Right lobe of liver (tissue), 6 donors: ENCODE measurements at regions not wholly inside any gene's neighbourhood (a gene's known extent, or its start where the extent isn't known, plus 50 kb on each side); places are given as distances from the start of the nearest gene placed in this dataset.
"Not testable (repeated sequence)": the region's sequence is repeated elsewhere in the genome, so short reads cannot be mapped to it uniquely, and the experiment has no call there.

Experiments used
- ATAC-seq, 4 donors: fragments of 200-7000 bp; cut with Tn5 transposase; one replicate each; pipeline ENCODE4 v1.9.1; 2020; ENCODE audit warnings: mild to moderate bottlenecking in 4 of 4, moderate library complexity in 4 of 4
- DNase-seq, 3 donors: peaks; one replicate each; pipeline ENCODE4 v3.0.0-alpha.2; 2020
- H3K27ac ChIP-seq, 3 donors: fragments of 200-600 bp; one replicate each; pipeline ENCODE4 v1.8.0; 2022
- H3K27me3 ChIP-seq, 2 donors: fragments of 200-600 bp; one replicate each; pipeline ENCODE4 v1.8.0; 2022
- H3K36me3 ChIP-seq, 4 donors: fragments of 200-600 bp; sonication (generic) in 1 of 4; one replicate each; pipeline versions ENCODE4 v1.5.1 to v1.8.0; 2017 to 2022; ENCODE audit warnings: control low read depth in 1 of 4
- H3K4me1 ChIP-seq, 4 donors: fragments of 200-600 bp; sonication (generic) in 1 of 4; one replicate each; pipeline versions ENCODE4 v1.5.1 to v1.8.0; 2017 to 2022; ENCODE audit warnings: control low read depth in 1 of 4
- H3K4me3 ChIP-seq, 3 donors: fragments of 200-600 bp; one replicate each; pipeline ENCODE4 v1.8.0; 2022
- H3K9me3 ChIP-seq, 4 donors: fragments of 200-600 bp; sonication (generic) in 1 of 4; one replicate each; pipeline versions ENCODE4 v1.5.1 to v1.8.0; 2017 to 2022; ENCODE audit warnings: control low read depth in 1 of 4
- CTCF ChIP-seq, 4 donors: fragments of 200-600 bp in 3 of 4; fragments of 450-650 bp in 1 of 4; IDR thresholded peaks; one replicate each; pipeline versions ENCODE4 v1.5.1 to v1.8.0; 2016 to 2022; ENCODE audit warnings: antibody characterized with exemption in 4 of 4, mild to moderate bottlenecking in 2 of 4
- WGBS: methylation state at CpG from one replicate; pipeline ENCODE4 v1.1.6; 2018; ENCODE audit warnings: low coverage, low lambda C conversion rate; ENCODE audit not compliant: insufficient coverage; ENCODE audit errors: missing lambda C conversion rate; 5-methylcytosine and 5-hydroxymethylcytosine counted together
- intact Hi-C, 2 donors: fragments of 100-400 bp; cut with DNase I; formaldehyde crosslinking; loops; one replicate each; pipeline versions ENCODE4 v1.11.2 to v1.14.1; 2022
- donor health status: DM: no; HTN: yes; CAD: no.
- donor health status: DM: no; HTN: no; CAD: no.
- donor health status: DM: no; HTN: no; CAD: no.
- donor health status: DM: no; HTN: yes; CAD: no.
- donor health status: DM: no; HTN: yes; CAD: no.

- DNase-seq, H3K27me3 ChIP-seq, H3K36me3 ChIP-seq, ATAC-seq, H3K4me3 ChIP-seq, H3K27ac ChIP-seq, H3K4me1 ChIP-seq, H3K9me3 ChIP-seq, intact Hi-C loops: not testable (repeated sequence)
- WGBS: 33% methylated on average over 1 of the region's 8 CpGs
Measured at GRCh38 chr2:111480633-111481032, 359.9 kb downstream of the BCL2L11 start.

- H3K4me1 ChIP-seq, H3K4me3 ChIP-seq, H3K36me3 ChIP-seq, intact Hi-C loops, H3K9me3 ChIP-seq, DNase-seq, ATAC-seq, H3K27me3 ChIP-seq, H3K27ac ChIP-seq: not testable (repeated sequence)
- 73% methylated on average over 3 of the region's 11 CpGs for WGBS
Measured at GRCh38 chr2:111481219-111481618, 360.5 kb downstream of the BCL2L11 start.

- H3K27me3 ChIP-seq, H3K9me3 ChIP-seq, H3K4me3 ChIP-seq, DNase-seq, H3K36me3 ChIP-seq, H3K4me1 ChIP-seq, intact Hi-C loops: not testable (repeated sequence)
- peak overlapping the region in 1 of 3 donors; percentile 36 for H3K27ac ChIP-seq
- 72% methylated on average over 5 of the region's 8 CpGs for WGBS
- TF ChIP-seq CTCF (IDR thresholded peaks at IDR 0.05): peak in 1 of 4 donors; percentile 24
- ATAC-seq: peak; percentile 83 to 87 (median 86)
Measured at GRCh38 chr2:111482987-111483679, 362.4 kb downstream of the BCL2L11 start.

DNA sequence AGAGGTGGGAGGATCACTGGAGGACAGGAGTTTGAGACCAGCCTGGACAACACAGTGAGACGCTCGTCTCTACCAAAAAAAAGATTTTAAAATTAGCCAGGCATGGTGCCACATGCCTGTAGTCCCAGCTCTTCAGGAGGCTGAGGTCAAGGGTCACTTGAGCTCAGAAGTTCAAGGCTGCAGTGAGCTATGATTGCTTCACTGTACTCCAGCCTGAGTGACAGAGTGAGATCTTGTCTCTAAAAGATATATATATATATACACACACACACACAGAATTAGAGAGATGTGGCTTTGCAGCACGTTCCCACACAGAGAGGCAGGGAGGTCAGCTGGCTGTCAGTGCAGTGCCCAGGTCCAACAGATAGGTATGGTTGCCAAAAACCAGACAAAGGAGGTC, 363.4 kb downstream of the BCL2L11 start:
- peak; percentile 68 to 82 (median 78) for ATAC-seq
- DNase-seq: peak in 1 of 3 donors; percentile 58
- WGBS: 33% methylated on average over 1 of the region's 3 CpGs
- H3K27me3 ChIP-seq, H3K4me3 ChIP-seq, intact Hi-C loops, H3K27ac ChIP-seq, H3K9me3 ChIP-seq, H3K36me3 ChIP-seq, H3K4me1 ChIP-seq: not testable (repeated sequence)

GRCh38 chr2:111485895-111486294, 365.2 kb downstream of the BCL2L11 start:
- WGBS: no CpG with 5 or more reads among the region's 1 CpG
- H3K36me3 ChIP-seq, H3K4me1 ChIP-seq, H3K9me3 ChIP-seq, H3K27me3 ChIP-seq, H3K4me3 ChIP-seq, DNase-seq, intact Hi-C loops, H3K27ac ChIP-seq: not testable (repeated sequence)
- ATAC-seq: peak in 1 of 4 donors; percentile 8

DNA sequence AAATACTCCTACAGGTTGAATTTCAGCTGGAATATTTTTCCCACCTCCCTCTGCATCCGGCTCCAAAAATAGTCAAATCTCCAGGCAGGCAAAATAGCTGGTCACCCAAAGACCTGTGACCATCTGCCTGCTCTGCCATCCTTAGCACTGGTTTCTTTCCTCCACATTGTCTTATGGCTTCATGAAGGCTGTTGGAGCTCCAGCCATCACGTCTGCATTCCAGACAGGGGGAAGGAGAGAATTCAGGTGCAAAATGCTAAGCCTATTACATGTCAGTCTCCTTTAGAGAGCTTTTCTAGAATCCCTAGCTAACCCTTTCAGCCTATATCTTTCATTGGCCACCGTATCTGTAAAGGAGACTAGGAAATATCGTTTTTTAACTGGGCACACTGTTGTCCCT, 367.7 kb downstream of the BCL2L11 start:
- H3K27ac ChIP-seq, H3K4me1 ChIP-seq, intact Hi-C loops, DNase-seq, H3K4me3 ChIP-seq, H3K27me3 ChIP-seq, H3K36me3 ChIP-seq, H3K9me3 ChIP-seq, ATAC-seq: not testable (repeated sequence)
- WGBS: 84% methylated on average over 3 of the region's 4 CpGs

DNA sequence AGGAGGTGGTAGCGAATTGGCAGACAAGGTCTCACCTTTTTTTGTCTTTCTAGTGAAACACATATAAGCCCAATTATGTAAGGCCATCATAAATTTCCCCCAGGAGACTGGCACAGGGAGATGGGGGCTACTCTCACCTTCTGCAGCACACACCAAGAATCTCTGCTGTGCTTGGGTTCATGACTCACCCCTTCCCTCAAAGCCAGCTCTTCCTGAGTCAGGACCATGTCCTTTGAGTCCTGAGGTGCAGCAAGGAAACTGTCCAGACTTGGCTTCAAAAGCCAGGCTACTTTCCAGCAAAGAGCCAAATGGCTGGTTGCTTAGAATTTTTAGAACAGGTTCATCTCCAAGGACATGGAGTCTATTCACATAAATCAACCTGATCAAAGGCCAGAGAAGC, 368.7 kb downstream of the BCL2L11 start:
- not testable (repeated sequence) for H3K27me3 ChIP-seq

GRCh38 chr2:111491181-111491580, 370.5 kb downstream of the BCL2L11 start:
- H3K27me3 ChIP-seq, H3K36me3 ChIP-seq, DNase-seq, H3K4me1 ChIP-seq, H3K4me3 ChIP-seq, H3K9me3 ChIP-seq, H3K27ac ChIP-seq, intact Hi-C loops: not testable (repeated sequence)
- no CpG with 5 or more reads among the region's 3 CpGs for WGBS
- peak in 2 of 4 donors; percentile 7 to 18 for ATAC-seq

More for the DNA sequence above, 368.7 kb downstream of the BCL2L11 start:
- intact Hi-C loops, H3K27ac ChIP-seq, H3K4me3 ChIP-seq, ATAC-seq, H3K36me3 ChIP-seq, H3K4me1 ChIP-seq, DNase-seq, H3K9me3 ChIP-seq: not testable (repeated sequence)
- no CpG with 5 or more reads among the region's 1 CpG for WGBS

DNA sequence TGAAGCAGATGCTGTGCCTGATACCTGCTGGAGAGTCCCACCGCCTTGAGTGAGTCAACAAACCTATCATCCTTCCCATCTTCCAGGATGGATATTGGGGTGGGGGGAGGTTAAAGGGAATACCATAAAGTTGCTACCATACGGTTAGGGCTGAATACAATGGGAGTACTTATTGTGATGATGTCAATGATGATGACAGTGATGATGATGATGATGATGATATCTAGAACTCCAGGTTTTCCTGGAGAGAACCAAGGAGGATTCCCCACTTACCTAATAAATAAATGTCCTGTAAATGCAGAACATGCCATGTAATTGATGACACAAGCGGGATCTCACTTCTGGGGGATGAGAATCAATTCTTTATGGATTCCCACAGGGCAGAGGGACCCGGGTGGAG, 370.9 kb downstream of the BCL2L11 start:
- ATAC-seq, H3K27ac ChIP-seq, H3K4me3 ChIP-seq, H3K36me3 ChIP-seq, DNase-seq, H3K27me3 ChIP-seq, H3K9me3 ChIP-seq, intact Hi-C loops, H3K4me1 ChIP-seq: not testable (repeated sequence)
- WGBS: 80% methylated on average over 2 of the region's 4 CpGs

DNA sequence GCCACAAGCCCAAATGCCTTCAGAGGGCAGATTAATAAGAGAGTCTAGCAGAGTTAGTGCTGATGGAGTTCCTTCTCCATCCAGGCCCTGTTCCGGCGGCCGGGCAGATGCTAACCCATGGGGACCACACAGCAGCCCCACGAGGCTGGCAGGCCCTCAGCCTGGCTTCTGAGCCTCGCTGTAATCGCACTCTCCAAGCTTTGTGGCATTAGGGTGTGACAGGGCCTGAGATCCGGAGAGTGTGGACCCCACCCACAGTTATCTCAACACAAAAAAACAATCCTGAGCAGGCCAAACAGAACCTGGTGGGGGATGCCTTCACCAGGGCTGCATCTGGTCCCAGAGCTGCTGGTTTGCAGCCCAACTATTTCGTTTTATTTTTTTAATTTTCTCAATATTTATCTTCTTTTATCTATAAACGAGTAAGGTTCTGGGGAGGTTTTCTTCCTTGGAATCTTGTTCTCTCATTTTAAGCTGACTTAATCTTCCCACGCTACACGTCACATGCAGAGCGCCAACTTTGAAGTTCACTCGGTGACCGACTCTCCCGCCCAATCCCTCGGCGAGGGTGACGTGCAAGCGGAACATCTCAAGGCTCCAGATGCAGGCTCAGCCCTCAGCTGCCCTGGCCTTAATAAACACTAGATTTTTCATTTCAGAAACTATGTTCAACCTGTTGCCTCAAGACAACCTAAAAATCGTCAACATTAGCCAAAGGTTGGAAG, 372.4 kb downstream of the BCL2L11 start:
- no CpG with 5 or more reads among the region's 20 CpGs for WGBS
- H3K27me3 ChIP-seq, intact Hi-C loops, H3K4me1 ChIP-seq, DNase-seq, H3K9me3 ChIP-seq, H3K36me3 ChIP-seq: not testable (repeated sequence)
- H3K4me3 ChIP-seq: peak overlapping the region in 1 of 3 donors; percentile 29
- peak overlapping the region in 1 of 3 donors; percentile 33 for H3K27ac ChIP-seq
- peak in 2 of 4 donors; percentile 16 to 29 for ATAC-seq
